HG03558 (cell line): ENCODE measurements at regions not wholly inside any gene's neighbourhood (a gene's known extent, or its start where the extent isn't known, plus 50 kb on each side); places are given as distances from the start of the nearest gene placed in this dataset.
A peak's percentile ranks its signal among the peaks of the same experiment; 100 is the strongest.

Source experiments
- ATAC-seq: cut with Tn5 transposase; IDR thresholded peaks from one replicate; pipeline ENCODE4 v1.9.1; 2021; ENCODE audit warnings: moderate number of reproducible peaks; ENCODE audit not compliant: unreplicated experiment; ENCODE audit errors: extremely low read depth

DNA sequence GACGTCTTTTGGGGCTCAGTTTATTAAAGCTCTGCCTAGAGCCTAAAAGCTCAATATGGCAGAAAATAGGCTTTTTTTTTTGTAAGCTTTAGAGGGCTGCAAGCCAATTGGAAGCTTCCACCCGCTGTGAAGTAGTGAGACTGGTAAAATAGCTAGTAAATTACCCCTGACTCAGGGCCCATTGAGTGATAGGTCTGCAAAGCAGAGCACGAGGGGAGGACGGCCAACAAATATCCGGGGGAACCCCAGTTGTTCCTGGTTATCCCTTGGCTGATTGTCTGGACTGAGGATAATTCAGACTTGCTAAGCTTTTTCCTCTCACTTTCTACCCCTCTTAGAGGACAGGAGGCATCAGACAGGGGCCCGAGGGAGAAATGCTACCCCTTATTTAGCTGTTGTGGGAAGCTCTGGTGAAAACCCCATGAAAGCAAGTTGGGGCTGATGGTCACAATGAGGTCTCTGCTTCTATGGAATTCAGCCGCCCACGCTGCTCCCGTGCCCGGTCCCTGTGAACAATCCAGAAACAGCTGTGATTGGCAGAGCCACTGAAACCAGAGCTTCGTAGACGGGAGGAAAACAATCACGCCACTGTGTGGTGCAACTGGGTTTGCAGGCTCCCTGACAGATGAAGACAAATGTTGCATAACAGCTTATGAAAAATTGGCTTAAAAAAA, 141.9 kb upstream of the LGALSL start:
- ATAC-seq, result no peak

DNA sequence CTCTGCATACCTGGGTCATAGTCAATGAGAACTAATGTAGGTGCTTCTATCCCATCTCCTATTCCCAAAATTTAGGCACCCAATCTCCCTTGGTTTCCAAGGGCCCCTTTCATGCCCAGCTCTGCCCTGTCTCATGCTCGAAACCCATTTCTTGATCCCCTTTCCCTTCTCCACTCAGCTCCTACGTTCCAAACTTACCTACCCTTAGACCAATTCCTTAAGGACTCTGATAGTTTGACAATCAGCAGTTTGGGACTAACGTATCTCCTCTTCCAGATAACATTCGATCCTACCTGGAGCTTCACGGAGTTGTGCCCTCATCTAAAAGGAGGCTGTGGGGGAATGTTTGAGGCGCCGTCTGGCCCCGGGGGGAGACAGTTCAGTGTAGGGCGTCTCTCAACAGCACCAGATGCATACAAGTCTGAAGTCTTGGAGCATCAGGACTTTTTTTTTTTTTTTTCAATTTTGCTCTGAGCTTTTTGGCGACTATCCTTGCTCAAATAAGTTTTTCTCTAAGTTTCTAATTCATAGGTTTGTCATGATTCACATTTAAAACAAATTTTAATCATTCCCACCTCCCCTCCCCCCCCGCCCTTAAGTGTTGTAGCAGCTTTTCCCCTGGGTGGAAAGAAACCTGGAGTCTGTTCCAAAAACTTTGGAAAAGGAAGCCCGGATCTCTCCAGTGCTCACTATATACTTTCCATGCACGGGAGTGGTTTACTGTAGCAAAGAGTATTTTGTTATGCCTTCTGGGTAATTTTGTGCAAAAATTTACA, 141.2 kb upstream of the LGALSL start:
- ATAC-seq, result no peak

DNA sequence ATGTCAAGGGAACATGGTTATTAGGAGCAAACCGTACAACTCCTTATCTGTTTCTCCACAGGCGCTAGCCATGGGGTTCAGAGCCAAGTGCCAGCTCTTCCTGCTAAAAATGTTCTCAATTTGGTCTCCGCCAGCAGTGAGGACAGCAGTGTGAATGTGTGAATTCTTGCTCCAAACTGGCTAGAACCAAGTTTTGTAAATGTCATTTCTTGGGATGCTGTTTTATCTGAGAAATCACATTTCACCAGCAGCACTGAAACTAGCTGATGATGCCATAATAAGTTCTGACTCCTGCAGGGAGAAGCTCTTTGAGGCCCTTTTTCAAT, 140.6 kb upstream of the LGALSL start:
- no peak for ATAC-seq

DNA sequence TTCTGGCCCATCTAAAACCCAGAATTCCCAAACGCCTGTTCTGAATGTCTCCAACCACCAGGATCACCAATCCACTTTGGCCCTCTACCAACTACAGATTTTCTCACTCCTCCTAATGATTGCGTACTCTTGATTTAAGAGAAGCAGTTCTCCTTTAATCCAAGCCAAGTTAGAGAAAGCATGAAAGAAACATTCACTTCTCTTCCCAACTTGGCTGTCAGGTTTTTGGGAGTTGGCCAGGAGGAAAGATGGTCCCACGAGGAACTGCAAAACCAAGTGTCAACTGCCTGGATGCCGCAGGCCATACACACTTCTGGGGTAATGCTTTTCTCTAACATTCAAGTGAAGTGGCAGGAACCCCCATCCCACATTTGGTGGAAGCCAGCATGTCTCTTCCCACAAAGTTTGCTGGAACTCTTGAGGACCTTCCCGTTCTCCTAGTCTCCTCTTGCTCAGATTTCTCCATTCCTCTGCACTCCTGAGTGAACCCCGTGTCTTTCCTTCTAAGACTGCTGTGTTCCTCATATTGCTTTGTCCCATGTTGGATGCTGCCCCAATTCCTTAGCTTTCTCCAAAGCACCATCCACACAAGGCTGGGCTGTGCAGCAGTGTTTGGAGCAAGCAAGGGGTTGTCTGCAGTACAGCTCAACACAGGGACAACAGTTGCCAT, 138.5 kb upstream of the LGALSL start:
- ATAC-seq, result no peak

DNA sequence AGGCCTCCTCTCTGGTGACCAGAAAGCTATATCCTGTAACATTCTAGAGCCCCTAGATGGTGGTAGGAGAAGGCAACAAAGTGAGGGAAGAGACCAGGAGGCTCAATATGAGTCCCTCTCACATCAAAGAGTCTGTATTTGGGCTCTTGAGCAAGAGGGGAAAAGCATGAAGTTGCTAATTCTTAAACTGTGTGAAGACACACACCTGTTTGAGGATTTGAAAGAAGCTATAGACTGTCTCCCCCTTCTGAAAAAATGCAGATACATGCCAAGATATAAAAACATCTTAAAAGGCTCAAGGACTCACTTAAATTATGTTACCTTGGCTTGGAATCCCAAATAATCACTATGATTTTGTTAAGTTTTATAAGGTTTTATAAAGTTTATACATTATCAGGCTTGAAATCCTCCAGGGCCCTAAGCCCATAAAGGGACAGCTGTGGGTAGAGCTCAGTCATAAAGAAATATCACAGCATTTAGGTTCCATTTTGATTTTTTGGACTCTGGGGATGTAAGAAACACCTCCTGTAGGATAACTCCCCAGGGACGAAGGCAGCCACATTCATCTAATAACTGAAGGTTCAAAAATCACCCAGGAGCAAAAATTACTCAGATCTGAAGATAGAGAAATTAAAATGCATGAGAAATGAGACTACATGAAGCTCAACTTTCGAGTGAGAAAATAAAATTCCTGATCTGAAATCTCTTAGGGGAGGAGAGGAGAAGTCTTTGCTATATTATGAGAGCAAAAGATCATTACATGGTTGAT, 136.1 kb upstream of the LGALSL start:
- ATAC-seq, result no peak

DNA sequence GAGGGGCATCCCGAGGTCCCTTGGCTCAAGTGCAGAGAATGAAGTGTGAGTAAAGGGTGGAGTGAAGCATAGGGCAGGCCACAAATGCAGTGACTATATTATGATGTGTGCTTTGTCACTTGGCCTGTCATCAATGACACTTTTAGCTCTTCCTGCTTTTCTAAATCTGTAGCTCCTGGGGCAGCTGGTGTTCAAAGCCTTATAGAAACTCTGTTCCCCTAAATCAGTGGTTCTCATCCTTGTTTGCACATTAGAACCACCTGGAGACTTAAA, 135.6 kb upstream of the LGALSL start:
- no peak for ATAC-seq

DNA sequence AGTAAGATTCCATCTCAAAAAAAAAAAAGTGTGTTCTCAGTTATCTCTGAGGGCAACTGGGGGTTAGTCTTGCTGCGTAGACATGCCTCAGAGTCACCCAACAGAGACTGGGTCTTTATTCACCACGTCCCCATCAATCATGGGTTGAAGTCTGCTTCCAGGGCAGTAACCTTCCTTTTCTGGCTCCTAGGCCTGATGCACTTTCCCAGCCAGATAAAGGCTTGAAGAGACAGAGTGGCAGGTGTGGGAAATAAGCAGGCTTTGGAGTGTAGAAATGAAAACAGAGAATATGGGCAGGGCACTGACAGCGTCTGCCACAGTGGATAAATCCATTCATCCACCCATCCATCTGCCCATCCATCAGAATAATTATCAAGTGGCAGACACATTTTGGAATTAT, 134.1 kb upstream of the LGALSL start:
- ATAC-seq, result no peak

DNA sequence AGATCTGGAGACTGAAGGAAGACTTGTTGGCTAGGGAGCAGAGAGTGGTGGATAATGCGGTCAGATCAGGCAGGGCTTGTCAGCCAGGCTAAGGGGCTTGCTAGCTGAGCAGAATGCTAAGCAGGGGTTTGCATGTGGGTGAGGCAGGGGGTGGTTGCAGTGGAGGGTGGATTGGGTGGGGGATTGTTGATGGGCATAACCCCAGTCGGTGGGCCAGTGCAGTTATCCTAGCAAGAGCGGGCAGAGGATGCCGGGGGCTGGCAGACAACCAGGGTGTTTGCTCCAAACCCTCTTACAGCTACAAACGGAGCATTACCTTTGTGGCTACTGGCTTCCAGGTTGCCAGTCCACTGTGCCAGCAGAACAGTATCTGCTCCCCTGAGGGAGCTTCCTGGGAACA, 131.5 kb upstream of the LGALSL start:
- ATAC-seq, result no peak

DNA sequence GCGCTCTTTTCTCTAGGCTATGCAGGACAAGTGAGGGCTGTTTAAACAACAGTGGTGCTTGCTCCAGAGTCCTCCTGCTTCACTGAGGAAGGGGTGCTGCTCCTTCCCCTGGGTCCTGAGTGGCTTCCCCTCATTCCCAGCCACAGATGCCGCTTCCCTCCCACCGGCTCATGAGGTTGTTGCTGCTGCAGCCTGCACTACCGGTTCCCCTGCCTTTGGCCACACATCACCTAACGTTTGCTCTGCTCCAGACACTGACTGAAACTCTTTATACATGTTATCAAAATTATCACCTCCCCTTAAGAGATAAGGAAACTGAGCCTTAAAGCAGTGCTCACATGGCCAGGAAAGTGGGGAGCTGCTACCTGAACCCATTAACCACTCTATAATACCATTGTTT, 130.8 kb upstream of the LGALSL start:
- ATAC-seq, result no peak

DNA sequence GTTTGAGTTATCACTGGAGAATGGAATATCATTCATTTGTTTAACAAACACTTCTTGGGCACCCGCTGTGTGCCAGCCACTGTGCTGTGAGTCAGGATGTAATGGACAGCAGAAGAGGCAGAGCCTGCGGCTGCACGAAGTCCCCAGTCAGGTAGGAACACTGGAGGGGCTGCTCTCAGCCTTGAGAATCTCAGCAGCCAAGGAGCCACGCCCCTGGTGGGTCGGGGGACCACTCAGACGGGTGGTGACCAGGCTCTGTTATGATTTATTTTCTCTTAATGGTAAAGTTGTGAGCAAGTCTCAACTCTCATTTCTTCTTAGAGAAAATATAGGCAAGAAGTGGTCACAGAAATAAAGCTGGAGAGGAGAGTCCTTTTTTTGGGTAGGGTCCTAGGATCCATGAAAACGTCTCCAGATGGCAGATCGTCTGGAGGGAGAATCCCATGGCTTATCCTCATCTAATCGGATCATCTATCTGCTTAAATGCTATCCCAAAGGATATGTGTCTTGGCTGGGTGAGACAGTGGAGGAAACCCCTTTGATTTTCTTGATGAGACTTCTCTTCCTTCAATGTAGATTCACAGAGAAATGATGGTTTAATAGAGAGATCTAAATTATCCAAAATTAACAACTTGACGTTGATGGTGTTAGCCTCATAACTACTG, 129.1 kb upstream of the LGALSL start:
- ATAC-seq, result no peak

DNA sequence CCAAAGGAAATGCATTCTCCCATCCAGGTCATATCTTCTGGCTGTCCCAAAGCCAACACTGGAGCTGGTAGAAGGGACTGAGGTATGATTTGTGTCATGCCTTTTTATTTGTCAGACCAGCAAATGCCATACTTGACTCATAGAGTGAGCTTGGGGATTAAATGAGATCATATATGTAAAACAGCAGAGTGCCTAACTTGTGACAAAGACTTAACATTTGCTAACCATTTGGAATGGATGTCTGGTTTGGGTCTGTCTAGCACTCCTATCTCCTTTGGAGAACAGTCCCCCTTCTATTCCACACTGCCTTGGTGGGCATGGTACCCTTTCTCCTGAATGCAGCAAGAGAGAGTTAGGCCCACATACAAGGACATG, 128.5 kb upstream of the LGALSL start:
- ATAC-seq, result no peak

DNA sequence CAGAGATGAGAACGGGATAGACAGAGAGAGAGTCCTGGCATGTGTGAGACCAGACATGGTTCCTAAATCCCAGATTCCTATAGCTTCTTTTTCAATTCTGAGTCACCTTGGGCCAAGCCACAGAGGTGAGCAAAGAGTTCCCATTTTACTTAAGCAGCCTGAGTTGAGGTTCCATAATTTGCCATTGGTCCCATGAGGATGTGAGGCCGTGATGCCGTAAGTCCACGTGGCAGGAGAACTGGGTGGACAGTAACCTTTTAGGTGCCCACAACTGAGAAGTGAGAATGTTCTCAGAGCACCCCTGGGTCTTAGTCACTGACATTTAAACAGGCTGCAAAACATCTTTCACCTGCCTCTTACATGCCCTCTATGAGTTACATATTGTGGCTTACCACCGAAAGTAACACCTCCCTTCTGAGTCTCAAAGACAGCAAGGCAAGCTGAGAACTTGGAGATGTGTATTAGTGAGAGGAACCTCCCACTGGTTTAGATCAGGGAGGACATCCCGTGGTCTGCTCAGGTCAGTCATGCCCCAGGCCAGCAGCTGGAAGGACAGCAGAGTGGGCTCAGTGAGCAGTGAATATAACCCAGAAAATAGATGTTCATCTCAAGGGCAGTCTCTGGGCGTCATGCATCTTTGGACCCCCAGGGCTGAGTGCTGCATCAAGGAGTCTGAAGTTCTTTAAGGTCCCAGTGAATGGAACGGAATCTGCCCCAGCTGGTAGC, 127.9 kb upstream of the LGALSL start:
- peak; percentile 85 for ATAC-seq

DNA sequence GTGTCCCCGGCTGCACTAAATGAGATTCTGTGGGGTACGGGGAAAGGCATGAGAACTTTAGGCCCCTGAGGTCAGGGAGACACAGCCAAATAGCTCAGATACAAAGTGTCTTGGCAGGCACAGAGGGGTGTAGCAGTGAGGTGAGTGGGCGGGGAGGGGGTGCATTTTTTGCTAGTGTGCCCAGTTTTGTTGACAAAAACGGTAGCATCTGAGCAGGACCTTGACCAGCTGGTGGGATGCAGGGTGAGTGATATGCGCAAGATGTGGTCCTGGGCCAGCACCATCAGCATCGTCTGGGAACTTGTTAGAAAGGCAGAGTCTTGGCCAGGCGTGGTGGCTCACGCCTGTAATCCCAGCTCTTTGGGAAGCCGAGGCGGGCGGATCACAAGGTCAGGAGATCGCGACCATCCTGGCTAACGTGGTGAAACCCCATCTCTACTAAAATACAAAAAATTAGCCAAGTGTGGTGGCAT, 127.3 kb upstream of the LGALSL start:
- no peak for ATAC-seq

DNA sequence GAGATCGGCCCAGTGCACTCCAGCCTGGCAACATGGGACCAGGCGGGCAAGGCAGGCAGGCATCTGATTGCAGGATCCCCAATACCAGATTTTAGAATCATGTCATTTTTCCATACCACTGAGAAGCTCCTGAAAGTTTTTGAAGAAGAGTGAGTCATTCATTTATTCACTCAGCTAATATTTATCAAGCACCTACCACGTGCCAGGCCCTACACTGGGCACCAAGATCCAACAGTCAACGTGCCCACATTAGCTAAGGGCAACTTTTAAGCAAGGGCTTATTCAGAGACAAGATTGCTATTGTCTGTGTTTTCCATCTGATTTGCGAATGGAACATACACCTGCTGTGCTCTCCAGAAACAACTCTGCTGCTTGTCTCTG, 126.8 kb upstream of the LGALSL start:
- no peak for ATAC-seq

DNA sequence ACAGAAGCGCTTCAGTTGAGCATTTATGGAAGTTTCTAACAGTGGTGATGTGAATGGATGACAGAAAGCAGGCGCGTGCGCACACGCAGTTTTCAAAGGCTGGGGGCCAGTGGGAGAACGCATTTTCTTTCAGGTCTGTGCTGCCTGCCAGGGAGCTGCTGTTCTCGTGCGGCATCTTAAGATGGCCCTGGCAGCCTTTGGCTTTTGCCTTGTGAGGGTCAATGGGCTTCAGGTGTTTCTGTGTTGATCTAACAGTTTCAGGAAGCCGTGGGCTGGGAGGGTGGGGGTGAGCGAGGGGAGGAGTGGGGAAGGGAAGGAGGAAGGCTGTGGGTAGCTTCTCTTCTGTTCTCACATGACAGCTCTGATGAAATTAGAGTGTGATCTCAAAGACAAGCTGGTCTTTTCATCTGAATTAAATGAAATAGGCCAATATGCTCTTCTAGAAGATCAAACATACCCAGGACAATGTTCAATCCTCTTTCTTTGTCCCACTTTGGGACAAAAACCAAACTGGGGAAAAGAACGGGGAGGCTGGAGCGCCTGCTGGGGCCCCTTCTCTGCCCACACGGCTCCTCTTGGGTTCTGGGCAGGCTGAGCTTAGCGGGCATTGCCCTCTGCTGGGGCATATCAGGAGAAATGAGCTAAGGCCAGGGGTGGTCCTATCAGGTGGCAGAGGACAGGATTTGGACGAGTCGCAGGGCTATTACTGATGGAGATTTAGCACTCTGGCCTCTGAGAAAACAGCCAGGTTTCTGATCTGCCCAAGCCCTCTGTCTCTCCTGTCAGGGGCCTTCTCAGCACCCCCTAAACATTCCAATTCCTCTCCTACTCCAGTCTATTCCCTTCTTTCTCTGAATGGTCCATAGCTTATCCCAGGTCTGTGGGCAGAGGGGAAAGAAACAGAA, 126.2 kb upstream of the LGALSL start:
- ATAC-seq, result no peak

DNA sequence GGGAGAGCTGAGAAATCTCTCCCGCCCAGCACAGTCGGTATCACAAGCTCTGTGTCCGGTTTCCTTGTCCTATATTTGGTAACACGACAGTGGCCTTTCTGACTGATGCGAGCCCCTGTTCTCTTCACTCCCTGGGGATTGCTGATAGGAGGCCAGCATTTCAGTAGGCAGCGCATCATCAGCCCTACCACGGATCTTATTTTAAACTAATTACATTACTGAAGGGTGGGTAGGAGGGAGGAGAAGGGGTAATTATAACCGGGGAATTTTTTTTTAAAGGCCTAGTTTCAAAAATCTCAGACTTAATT, 125.6 kb upstream of the LGALSL start:
- ATAC-seq, result no peak

DNA sequence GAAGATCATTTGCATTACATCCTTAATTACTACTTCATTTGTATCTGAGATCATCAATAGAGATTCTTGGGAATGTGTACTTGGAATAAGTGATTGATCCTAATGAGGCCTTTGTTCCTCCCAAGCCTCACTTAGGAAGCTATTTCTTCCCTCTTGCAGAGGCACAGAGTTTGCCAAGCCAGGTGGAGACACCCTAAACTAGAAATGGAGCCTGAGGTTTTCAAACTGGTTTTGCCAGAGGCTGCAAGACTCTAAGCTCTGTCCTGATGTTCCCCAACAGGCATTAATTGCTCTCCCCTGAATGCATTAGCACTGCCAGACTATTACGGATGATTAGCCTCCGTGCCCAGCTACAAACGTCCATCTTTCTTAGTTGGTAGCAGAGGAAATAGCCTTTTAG, 125.2 kb upstream of the LGALSL start:
- ATAC-seq, result no peak

DNA sequence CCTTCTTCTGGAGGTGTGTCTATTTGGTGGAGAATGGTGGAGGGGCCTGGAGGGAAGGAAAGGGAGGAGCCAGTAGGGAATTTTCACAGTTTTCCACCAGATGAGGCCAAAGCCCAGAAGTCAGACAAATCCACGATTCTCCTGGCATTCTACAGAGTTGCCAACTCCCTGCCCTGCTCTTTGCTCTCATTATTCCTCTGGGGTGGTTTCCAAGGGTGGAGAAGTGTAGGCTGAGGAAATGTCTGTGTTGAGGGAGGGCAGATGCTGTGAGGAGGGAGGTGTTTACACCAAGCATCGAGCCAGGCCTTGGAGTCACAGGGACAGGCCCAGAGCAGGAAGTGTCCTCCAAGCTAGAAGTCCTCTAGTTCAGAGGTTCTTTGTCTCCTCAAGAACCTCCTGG, 124.1 kb upstream of the LGALSL start:
- ATAC-seq, result no peak
